GM19240 (cell line): ENCODE measurements at regions not wholly inside any gene's neighbourhood (a gene's known extent, or its start where the extent isn't known, plus 50 kb on each side); places are given as distances from the start of the nearest gene placed in this dataset.
"Not testable (repeated sequence)": the region's sequence is repeated elsewhere in the genome, so short reads cannot be mapped to it uniquely, and the experiment has no call there.

Experiments
- DNase-seq: peaks from one replicate; pipeline ENCODE4 v3.0.0; 2011; ENCODE audit warnings: low spot score; ENCODE audit not compliant: insufficient read length

- DNase-seq = not testable (repeated sequence)
These were observed 53.9 kb upstream of the KCTD7 start for GRCh38 chr7:66574768-66575167.

- no peak for DNase-seq
These were observed 53.3 kb upstream of the KCTD7 start for GRCh38 chr7:66575398-66575797.

GRCh38 chr7:66576646-66577045 is 52.0 kb upstream of the KCTD7 start:
- no peak for DNase-seq
